ENCODE measurements at regions not wholly inside any gene's neighbourhood (a gene's known extent, or its start where the extent isn't known, plus 50 kb on each side); places are given as distances from the start of the nearest gene placed in this dataset.

GRCh38 chr1:96510391-96510790, 211.2 kb upstream of the PTBP2 start (continued):
- no peak for TF ChIP-seq ZNF274 (IDR thresholded peaks at IDR 0.05; ENCODE audit: borderline replicate concordance, extremely low read depth, low read length)
- no peak for TF ChIP-seq RFX5 (IDR thresholded peaks at IDR 0.05; ENCODE audit: borderline replicate concordance, low read depth, low read length)
- TF ChIP-seq SP1 (IDR thresholded peaks at IDR 0.05; ENCODE audit: low read depth, low read length), result no peak
- no peak for TF ChIP-seq JUN (IDR thresholded peaks at IDR 0.05; ENCODE audit: low read depth, low read length)
- TF ChIP-seq SP4 (IDR thresholded peaks at IDR 0.05; ENCODE audit: low read length), result no peak

Data from H1 (cell line).